ENCODE measurements at regions not wholly inside any gene's neighbourhood (a gene's known extent, or its start where the extent isn't known, plus 50 kb on each side); places are given as distances from the start of the nearest gene placed in this dataset.

DNA sequence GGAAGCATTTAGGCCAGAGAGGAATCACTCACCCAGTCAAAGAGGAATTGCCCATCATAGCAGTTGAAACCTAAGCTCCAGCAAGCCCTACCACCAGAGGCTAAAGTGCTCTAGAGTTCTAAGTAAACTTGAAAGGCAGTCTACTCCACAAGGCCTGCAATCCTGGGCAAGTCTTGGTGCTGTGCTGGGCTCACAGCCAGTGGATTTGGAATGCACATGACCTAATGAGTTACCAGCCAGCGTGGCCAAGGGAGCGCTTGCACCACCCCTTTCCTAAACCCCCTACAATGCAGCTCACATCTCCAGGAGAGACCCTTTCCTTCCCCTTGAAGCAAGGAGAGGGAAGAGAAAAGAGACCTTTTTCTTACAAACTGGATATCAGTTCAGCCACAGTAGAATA, 445.7 kb downstream of the GASK1B start:
- TF ChIP-seq, protein P1, sequence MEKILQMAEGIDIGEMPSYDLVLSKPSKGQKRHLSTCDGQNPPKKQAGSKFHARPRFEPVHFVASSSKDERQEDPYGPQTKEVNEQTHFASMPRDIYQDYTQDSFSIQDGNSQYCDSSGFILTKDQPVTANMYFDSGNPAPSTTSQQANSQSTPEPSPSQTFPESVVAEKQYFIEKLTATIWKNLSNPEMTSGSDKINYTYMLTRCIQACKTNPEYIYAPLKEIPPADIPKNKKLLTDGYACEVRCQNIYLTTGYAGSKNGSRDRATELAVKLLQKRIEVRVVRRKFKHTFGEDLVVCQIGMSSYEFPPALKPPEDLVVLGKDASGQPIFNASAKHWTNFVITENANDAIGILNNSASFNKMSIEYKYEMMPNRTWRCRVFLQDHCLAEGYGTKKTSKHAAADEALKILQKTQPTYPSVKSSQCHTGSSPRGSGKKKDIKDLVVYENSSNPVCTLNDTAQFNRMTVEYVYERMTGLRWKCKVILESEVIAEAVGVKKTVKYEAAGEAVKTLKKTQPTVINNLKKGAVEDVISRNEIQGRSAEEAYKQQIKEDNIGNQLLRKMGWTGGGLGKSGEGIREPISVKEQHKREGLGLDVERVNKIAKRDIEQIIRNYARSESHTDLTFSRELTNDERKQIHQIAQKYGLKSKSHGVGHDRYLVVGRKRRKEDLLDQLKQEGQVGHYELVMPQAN (conservative IDR thresholded peaks at IDR 0.05) = no peak
- TF ChIP-seq, protein P2, sequence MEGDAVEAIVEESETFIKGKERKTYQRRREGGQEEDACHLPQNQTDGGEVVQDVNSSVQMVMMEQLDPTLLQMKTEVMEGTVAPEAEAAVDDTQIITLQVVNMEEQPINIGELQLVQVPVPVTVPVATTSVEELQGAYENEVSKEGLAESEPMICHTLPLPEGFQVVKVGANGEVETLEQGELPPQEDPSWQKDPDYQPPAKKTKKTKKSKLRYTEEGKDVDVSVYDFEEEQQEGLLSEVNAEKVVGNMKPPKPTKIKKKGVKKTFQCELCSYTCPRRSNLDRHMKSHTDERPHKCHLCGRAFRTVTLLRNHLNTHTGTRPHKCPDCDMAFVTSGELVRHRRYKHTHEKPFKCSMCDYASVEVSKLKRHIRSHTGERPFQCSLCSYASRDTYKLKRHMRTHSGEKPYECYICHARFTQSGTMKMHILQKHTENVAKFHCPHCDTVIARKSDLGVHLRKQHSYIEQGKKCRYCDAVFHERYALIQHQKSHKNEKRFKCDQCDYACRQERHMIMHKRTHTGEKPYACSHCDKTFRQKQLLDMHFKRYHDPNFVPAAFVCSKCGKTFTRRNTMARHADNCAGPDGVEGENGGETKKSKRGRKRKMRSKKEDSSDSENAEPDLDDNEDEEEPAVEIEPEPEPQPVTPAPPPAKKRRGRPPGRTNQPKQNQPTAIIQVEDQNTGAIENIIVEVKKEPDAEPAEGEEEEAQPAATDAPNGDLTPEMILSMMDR (IDR thresholded peaks at IDR 0.05 in 2 of 3, conservative IDR thresholded peaks at IDR 0.05 in 1 of 3; ENCODE audit: control insufficient read depth in 2 of 3, extremely low read depth in 1 of 3, insufficient read depth in 1 of 3, low read depth in 3 of 3, low read length in 3 of 3) = no peak
- TF ChIP-seq ETV6 (conservative IDR thresholded peaks at IDR 0.05 in 1 of 2, IDR thresholded peaks at IDR 0.05 in 1 of 2; ENCODE audit: borderline replicate concordance in 1 of 2, low read depth in 1 of 2) (no peak), TBL1XR1 (IDR thresholded peaks at IDR 0.05; ENCODE audit: low read depth, low read length) (no peak), RBBP5 (conservative IDR thresholded peaks at IDR 0.05) (no peak), EP300 (IDR thresholded peaks at IDR 0.05; ENCODE audit: borderline replicate concordance in 1 of 2, control insufficient read depth in 1 of 2, low read depth in 2 of 2, low read length in 2 of 2) (no peak), YY1 (IDR thresholded peaks at IDR 0.05; ENCODE audit: low read depth, low read length) (no peak)
- TF ChIP-seq, protein P3, sequence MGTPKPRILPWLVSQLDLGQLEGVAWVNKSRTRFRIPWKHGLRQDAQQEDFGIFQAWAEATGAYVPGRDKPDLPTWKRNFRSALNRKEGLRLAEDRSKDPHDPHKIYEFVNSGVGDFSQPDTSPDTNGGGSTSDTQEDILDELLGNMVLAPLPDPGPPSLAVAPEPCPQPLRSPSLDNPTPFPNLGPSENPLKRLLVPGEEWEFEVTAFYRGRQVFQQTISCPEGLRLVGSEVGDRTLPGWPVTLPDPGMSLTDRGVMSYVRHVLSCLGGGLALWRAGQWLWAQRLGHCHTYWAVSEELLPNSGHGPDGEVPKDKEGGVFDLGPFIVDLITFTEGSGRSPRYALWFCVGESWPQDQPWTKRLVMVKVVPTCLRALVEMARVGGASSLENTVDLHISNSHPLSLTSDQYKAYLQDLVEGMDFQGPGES (IDR thresholded peaks at IDR 0.05) = no peak
